Activated naive CD8-positive, alpha-beta T cell treated with anti-CD3 and anti-CD28 coated beads, Interleukin-2, amount 50 U/mL, for 24 hours (primary cell): ENCODE measurements at regions not wholly inside any gene's neighbourhood (a gene's known extent, or its start where the extent isn't known, plus 50 kb on each side); places are given as distances from the start of the nearest gene placed in this dataset.
"Not testable (repeated sequence)": the region's sequence is repeated elsewhere in the genome, so short reads cannot be mapped to it uniquely, and the experiment has no call there.

Experiments
- ATAC-seq: fragments of 150-1000 bp; cut with Tn5 transposase; one replicate; pipeline ENCODE4 v1.10.0; 2021
- DNase-seq: peaks from one replicate; pipeline ENCODE4 v3.0.0; 2021
- H3K27ac Mint-ChIP-seq: one replicate; pipeline ENCODE4 v1.8.0; 2021; ENCODE audit warnings: mild to moderate bottlenecking, mixed read lengths
- H3K27me3 Mint-ChIP-seq: one replicate; pipeline ENCODE4 v1.8.0; 2021; ENCODE audit warnings: mixed read lengths
- H3K36me3 Mint-ChIP-seq: one replicate; pipeline ENCODE4 v1.8.0; 2021; ENCODE audit warnings: low read depth, mixed read lengths
- H3K4me1 Mint-ChIP-seq: one replicate; pipeline ENCODE4 v1.8.0; 2021; ENCODE audit warnings: mixed read lengths
- H3K4me3 Mint-ChIP-seq: one replicate; pipeline ENCODE4 v1.8.0; 2021; ENCODE audit warnings: mild to moderate bottlenecking, moderate library complexity, mixed read lengths
- H3K9me3 Mint-ChIP-seq: one replicate; pipeline ENCODE4 v1.8.0; 2021; ENCODE audit warnings: mixed read lengths

DNA sequence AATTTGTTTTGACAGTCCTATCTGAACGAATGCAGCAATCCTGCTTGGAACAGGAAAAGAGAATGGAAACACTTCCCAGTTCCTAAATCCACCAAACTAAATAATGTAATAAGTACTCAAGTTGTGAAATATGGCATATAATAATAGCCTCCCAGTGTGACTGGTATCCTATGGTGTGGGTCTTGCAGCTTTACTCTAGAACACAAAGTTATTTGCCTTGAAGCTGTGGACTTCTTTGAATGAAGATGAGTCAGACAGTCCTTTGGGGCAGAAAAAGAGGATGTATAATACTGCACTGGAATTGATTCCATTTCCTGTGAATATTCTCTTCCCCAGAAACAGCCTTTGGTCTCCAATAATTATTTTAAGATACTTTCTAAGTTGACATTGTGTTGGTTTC lies 887.0 kb downstream of the KCNA4 start:
- Mint-ChIP-seq H3K27me3 (no peaks in the 10 kb centered on the region), H3K4me3 (no peak overlapping the region), H3K36me3 (no peaks in the 10 kb centered on the region), H3K9me3 (no peaks in the 10 kb centered on the region), H3K4me1 (no peaks in the 10 kb centered on the region), H3K27ac (no peak overlapping the region)
- DNase-seq (no peak), ATAC-seq (no peak)

GRCh38 chr11:29127461-29127860 lies 889.4 kb downstream of the KCNA4 start:
- Mint-ChIP-seq H3K36me3 (no peaks in the 10 kb centered on the region), H3K4me3 (no peak overlapping the region), H3K27ac (no peak overlapping the region), H3K9me3 (no peaks in the 10 kb centered on the region), H3K4me1 (no peaks in the 10 kb centered on the region), H3K27me3 (no peaks in the 10 kb centered on the region)
- DNase-seq (no peak), ATAC-seq (no peak)

DNA sequence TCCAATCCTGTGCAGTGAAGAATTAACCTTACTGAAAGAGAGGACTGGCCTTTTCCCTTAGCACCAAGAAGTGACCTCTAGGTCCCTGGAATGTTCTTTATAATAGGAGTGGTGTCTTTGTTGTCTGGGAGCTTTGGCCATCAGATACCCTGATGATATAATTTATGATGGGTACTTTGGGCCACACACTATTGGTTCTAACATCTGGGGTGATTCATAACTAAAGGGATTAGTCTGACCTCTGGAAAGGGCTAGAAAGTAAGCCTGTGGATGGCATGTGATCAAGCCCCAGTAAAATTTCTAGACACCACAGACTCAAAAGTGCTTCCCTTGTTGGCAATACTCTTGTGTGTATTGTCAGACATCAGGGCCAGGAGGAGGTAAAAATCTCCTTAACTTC lies 891.2 kb downstream of the KCNA4 start:
- no peak for ATAC-seq
- H3K36me3 Mint-ChIP-seq = no peaks in the 10 kb centered on the region
- H3K4me3 Mint-ChIP-seq = no peak overlapping the region
- H3K27me3 Mint-ChIP-seq = no peaks in the 10 kb centered on the region
- H3K9me3 Mint-ChIP-seq = no peaks in the 10 kb centered on the region
- no peaks in the 10 kb centered on the region for H3K4me1 Mint-ChIP-seq
- no peak overlapping the region for H3K27ac Mint-ChIP-seq
- no peak for DNase-seq

- DNase-seq (no peak), ATAC-seq (no peak)
- no peaks in the 10 kb centered on the region for H3K9me3 Mint-ChIP-seq
- H3K36me3 Mint-ChIP-seq = no peaks in the 10 kb centered on the region
- no peak overlapping the region for H3K4me3 Mint-ChIP-seq
- H3K27me3 Mint-ChIP-seq = no peaks in the 10 kb centered on the region
- H3K4me1 Mint-ChIP-seq = no peaks in the 10 kb centered on the region
- no peak overlapping the region for H3K27ac Mint-ChIP-seq
These were observed 892.4 kb downstream of the KCNA4 start for GRCh38 chr11:29124470-29124869.

DNA sequence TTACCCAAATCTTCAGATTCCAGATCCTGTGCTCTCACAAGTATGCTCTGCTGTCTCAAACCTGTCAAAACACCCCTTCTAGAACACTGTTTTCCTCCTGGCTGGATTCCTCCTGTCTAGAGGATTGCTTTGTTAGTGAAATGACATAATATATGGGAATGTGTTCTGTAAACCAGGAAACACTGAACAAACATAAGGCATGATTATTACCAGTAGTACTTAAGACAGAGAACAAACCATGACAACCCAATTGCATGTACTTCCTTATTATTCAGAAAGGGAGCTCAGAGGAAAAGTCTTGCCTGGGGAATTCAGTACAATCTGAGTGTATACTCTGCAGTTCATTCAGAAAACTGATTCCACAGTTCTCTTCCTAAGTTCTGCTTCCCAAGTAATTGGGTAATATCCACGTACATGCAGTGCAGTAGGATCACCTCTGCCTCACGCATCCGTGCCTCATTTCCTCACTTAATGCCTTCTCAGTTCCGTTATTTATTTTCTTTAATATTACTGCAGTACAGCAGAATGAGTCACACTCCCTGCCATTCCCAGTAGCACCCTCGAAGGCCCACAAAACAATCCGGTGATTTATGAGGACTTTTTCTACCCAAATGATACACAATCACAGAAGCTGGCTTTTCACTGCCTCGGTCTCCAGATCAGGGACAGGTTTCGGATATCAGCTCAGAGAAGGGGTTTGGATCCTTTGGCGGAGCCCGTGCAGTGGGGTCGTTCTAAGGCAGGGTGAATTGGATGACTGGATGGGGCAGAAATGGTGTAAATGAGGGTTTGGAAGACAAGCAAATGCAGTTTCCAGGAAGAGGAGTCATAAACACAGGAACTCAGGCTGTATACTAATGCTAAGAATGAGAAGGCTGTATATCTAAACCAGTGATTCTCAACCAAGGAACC lies 896.9 kb downstream of the KCNA4 start:
- H3K4me1 Mint-ChIP-seq = no peaks in the 10 kb centered on the region
- DNase-seq = no peak

DNA sequence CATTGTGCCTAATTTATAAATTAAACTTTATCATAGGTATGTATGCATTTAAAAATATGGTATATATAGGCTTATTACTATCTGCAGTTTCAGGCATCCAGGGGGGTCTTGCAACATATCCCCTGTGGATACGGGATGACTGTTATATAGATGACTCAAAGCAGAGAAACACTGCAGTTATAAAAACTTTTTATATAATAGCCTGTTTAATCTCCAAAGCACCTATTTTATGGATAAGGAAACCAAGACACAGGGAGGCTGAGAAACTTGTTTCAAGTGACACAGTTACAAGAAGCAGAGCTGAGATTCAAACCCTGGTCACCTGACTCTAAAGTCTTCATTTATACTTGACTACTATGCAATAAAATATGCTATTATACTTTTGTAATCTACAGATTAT lies 897.7 kb downstream of the KCNA4 start:
- DNase-seq (no peak), ATAC-seq (no peak)
- no peak overlapping the region for H3K27ac Mint-ChIP-seq
- no peaks in the 10 kb centered on the region for H3K4me1 Mint-ChIP-seq
- H3K4me3 Mint-ChIP-seq = no peak overlapping the region
- no peaks in the 10 kb centered on the region for H3K9me3 Mint-ChIP-seq
- H3K36me3 Mint-ChIP-seq = no peaks in the 10 kb centered on the region
- no peaks in the 10 kb centered on the region for H3K27me3 Mint-ChIP-seq

More for the DNA sequence above, 896.9 kb downstream of the KCNA4 start:
- Mint-ChIP-seq H3K27ac (no peak overlapping the region), H3K4me3 (no peak overlapping the region), H3K27me3 (no peaks in the 10 kb centered on the region), H3K36me3 (no peaks in the 10 kb centered on the region), H3K9me3 (no peaks in the 10 kb centered on the region)
- no peak for ATAC-seq

- ATAC-seq = no peak
- DNase-seq = no peak
- H3K4me3 Mint-ChIP-seq = no peak overlapping the region
- peaks cover 24% of the 10 kb centered on the region for H3K9me3 Mint-ChIP-seq
- H3K27me3 Mint-ChIP-seq = no peaks in the 10 kb centered on the region
- H3K4me1 Mint-ChIP-seq = no peaks in the 10 kb centered on the region
- H3K36me3 Mint-ChIP-seq = no peaks in the 10 kb centered on the region
- H3K27ac Mint-ChIP-seq = no peak overlapping the region
These were observed 915.9 kb downstream of the KCNA4 start for GRCh38 chr11:29100967-29101366.

GRCh38 chr11:29095821-29096220 lies 921.0 kb downstream of the KCNA4 start:
- Mint-ChIP-seq H3K9me3 (peaks cover 19% of the 10 kb centered on the region), H3K4me1 (no peaks in the 10 kb centered on the region), H3K36me3 (no peaks in the 10 kb centered on the region), H3K27me3 (no peaks in the 10 kb centered on the region), H3K4me3 (no peak overlapping the region), H3K27ac (no peak overlapping the region)
- ATAC-seq (no peak), DNase-seq (no peak)

- DNase-seq = no peak
- no peaks in the 10 kb centered on the region for H3K36me3 Mint-ChIP-seq
These were observed 923.3 kb downstream of the KCNA4 start for GRCh38 chr11:29093416-29094120.

GRCh38 chr11:29087200-29087812 lies 929.5 kb downstream of the KCNA4 start:
- DNase-seq (no peak), ATAC-seq (no peak)
- Mint-ChIP-seq H3K9me3 (peaks cover 22% of the 10 kb centered on the region), H3K4me3 (no peak overlapping the region), H3K27me3 (no peaks in the 10 kb centered on the region), H3K27ac (no peak overlapping the region), H3K4me1 (no peaks in the 10 kb centered on the region), H3K36me3 (no peaks in the 10 kb centered on the region)

More at GRCh38 chr11:29093416-29094120, 923.3 kb downstream of the KCNA4 start:
- Mint-ChIP-seq H3K4me1 (no peaks in the 10 kb centered on the region), H3K9me3 (peaks cover 19% of the 10 kb centered on the region), H3K27me3 (no peaks in the 10 kb centered on the region), H3K27ac (no peak overlapping the region), H3K4me3 (no peak overlapping the region)
- ATAC-seq = no peak

GRCh38 chr11:29075726-29076125 lies 941.1 kb downstream of the KCNA4 start:
- Mint-ChIP-seq H3K4me1 (no peaks in the 10 kb centered on the region), H3K4me3 (no peak overlapping the region), H3K9me3 (peaks cover 33% of the 10 kb centered on the region), H3K27me3 (no peaks in the 10 kb centered on the region), H3K27ac (no peak overlapping the region), H3K36me3 (no peaks in the 10 kb centered on the region)
- ATAC-seq (no peak), DNase-seq (no peak)

- ATAC-seq (no peak), DNase-seq (no peak)
- no peaks in the 10 kb centered on the region for H3K27me3 Mint-ChIP-seq
- H3K4me1 Mint-ChIP-seq = no peaks in the 10 kb centered on the region
- H3K27ac Mint-ChIP-seq = no peak overlapping the region
- H3K36me3 Mint-ChIP-seq = no peaks in the 10 kb centered on the region
- H3K9me3 Mint-ChIP-seq = peaks cover 20% of the 10 kb centered on the region
- no peak overlapping the region for H3K4me3 Mint-ChIP-seq
These were observed 953.0 kb downstream of the KCNA4 start for GRCh38 chr11:29063630-29064361.

GRCh38 chr11:29061452-29061851 lies 953.3 kb downstream of the METTL15 start:
- Mint-ChIP-seq H3K36me3 (no peaks in the 10 kb centered on the region), H3K4me3 (no peak overlapping the region), H3K27ac (no peak overlapping the region), H3K4me1 (no peaks in the 10 kb centered on the region), H3K27me3 (no peaks in the 10 kb centered on the region), H3K9me3 (peaks cover 11% of the 10 kb centered on the region)
- no peak for ATAC-seq
- no peak for DNase-seq

GRCh38 chr11:29056487-29056886 lies 948.3 kb downstream of the METTL15 start:
- peaks cover 21% of the 10 kb centered on the region for H3K9me3 Mint-ChIP-seq
- not testable (repeated sequence) for ATAC-seq, H3K4me1 Mint-ChIP-seq, H3K4me3 Mint-ChIP-seq, H3K36me3 Mint-ChIP-seq, H3K27me3 Mint-ChIP-seq, DNase-seq, H3K27ac Mint-ChIP-seq
